PC-9 (cell line): ENCODE measurements at regions not wholly inside any gene's neighbourhood (a gene's known extent, or its start where the extent isn't known, plus 50 kb on each side); places are given as distances from the start of the nearest gene placed in this dataset.

ENCODE experiments used
- BruUV-seq: library from RNA; stranded (reverse); fragments of 400-500 nt; replicated peaks from 2 replicates; lab custom pipeline; 2021; lab: Mats Ljungman, UMichigan
- CTCF ChIA-PET: fragments of 300-600 bp; sonication (Branson Sonifier 250); formaldehyde crosslinking; loops from one replicate; lab custom pipeline; 2022; ENCODE audit warnings: antibody characterized with exemption; lab: Charles Lee
- POLR2A ChIA-PET: fragments of 300-600 bp; sonication (Branson Sonifier 250); formaldehyde crosslinking; loops from one replicate; lab custom pipeline; 2022; ENCODE audit warnings: antibody characterized with exemption; ENCODE audit not compliant: unreplicated experiment; lab: Charles Lee
- DNase-seq, 2 experiments: peaks; one replicate each; pipeline versions ENCODE4 v3.0.0 to v3.0.0-alpha.2; 2015 to 2022; ENCODE audit warnings: mixed read lengths in 1 of 2
- H2AFZ ChIP-seq: fragments of 200-600 bp; sonication (generic); 2 replicates; pipeline ENCODE4 v1.8.1; 2017; ENCODE audit warnings: antibody characterized with exemption
- H3F3A ChIP-seq: fragments of 200-600 bp; sonication (generic); 2 replicates; pipeline ENCODE4 v1.8.1; 2017; ENCODE audit warnings: antibody characterized with exemption, mild to moderate bottlenecking, low read depth; ENCODE audit not compliant: insufficient read depth
- H3K27ac ChIP-seq: fragments of 200-600 bp; sonication (generic); 2 replicates; pipeline ENCODE4 v1.6.1; 2016; ENCODE audit warnings: mixed run types
- H3K27me3 ChIP-seq: fragments of 200-600 bp; sonication (generic); 2 replicates; pipeline ENCODE4 v1.6.1; 2016; ENCODE audit warnings: low read depth, mixed run types; ENCODE audit not compliant: insufficient read depth
- H3K36me3 ChIP-seq: fragments of 200-600 bp; sonication (generic); 2 replicates; pipeline ENCODE4 v1.6.1; 2016; ENCODE audit warnings: low read depth, mixed run types
- H3K4me1 ChIP-seq: fragments of 200-600 bp; sonication (generic); replicated peaks from 2 replicates; pipeline ENCODE4 v1.6.1; 2016; ENCODE audit warnings: mixed run types; ENCODE audit not compliant: insufficient read depth
- H3K4me2 ChIP-seq: fragments of 200-600 bp; sonication (generic); 2 replicates; pipeline ENCODE4 v1.6.1; 2017; ENCODE audit warnings: mixed run types
- H3K4me3 ChIP-seq: fragments of 200-600 bp; sonication (generic); 2 replicates; pipeline ENCODE4 v1.6.1; 2016; ENCODE audit warnings: mixed run types
- H3K79me2 ChIP-seq: fragments of 200-600 bp; sonication (generic); 2 replicates; pipeline ENCODE4 v1.6.1; 2017; ENCODE audit warnings: low read depth, mixed run types
- H3K9me2 ChIP-seq: fragments of 200-600 bp; sonication (generic); 2 replicates; pipeline ENCODE4 v1.8.1; 2017; ENCODE audit warnings: mild to moderate bottlenecking; ENCODE audit not compliant: insufficient read depth
- H3K9me3 ChIP-seq: fragments of 200-600 bp; sonication (generic); 2 replicates; pipeline ENCODE4 v1.8.1; 2016; ENCODE audit warnings: low read depth; ENCODE audit not compliant: insufficient read depth
- H4K20me1 ChIP-seq: fragments of 200-600 bp; sonication (generic); 2 replicates; pipeline ENCODE4 v1.8.1; 2017; ENCODE audit not compliant: insufficient read depth
- CTCF ChIP-seq: fragments of 200-600 bp; sonication (generic); conservative IDR thresholded peaks from 2 replicates; pipeline ENCODE4 v1.6.1; 2017; ENCODE audit warnings: mixed run types, antibody characterized with exemption, mild to moderate bottlenecking, moderate library complexity
- EZH2 ChIP-seq: fragments of 200-600 bp; sonication (generic); IDR thresholded peaks from 2 replicates; pipeline ENCODE4 v1.8.0; 2017; ENCODE audit warnings: antibody characterized with exemption, low read depth
- intact Hi-C: fragments of 100-400 bp; cut with micrococcal nuclease; formaldehyde crosslinking; loops from one replicate; pipeline ENCODE4 v1.10.0; 2022; ENCODE audit not compliant: unreplicated experiment

DNA sequence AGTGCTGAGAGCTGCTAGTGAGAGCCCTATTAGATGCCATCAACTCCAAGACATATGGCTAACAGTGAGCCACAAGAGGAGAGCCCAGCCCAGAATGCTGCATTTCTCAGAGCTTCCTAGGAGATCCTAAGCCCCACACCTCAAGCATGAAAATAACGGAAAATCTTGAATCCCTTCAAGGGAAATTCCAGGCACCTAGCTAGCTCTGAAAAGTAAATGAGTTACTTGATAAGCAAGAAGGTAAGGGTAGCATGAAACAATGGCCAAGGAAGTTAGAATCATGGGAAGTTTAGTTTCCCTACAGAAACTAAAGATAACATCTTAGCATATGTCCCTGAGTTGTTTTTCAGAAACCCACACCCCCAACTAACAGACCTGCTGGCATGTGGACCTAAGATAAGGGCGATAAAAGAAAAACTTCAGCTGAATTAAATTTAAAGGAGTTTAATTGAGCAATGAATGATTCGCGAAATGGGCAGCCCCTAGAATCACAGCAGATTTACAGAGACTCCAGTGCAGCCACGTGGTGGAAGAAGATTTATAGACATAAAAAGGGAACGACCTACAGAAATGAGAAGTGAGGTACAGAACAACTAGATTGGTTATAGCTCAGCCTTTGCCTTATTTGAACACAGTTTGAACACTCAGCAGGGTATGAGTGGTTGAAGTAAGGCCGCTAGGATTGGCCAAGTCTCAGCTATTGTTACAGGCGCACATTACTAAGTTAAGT is 301.3 kb upstream of the DACH1 start:
- Histone ChIP-seq H3K4me3 (no peak overlapping the region), H3K9me2 (no peaks in the 10 kb centered on the region), H3K79me2 (no peaks in the 10 kb centered on the region), H3K27me3 (no peaks in the 10 kb centered on the region), H4K20me1 (no peaks in the 10 kb centered on the region), H3K27ac (no peak overlapping the region), H3K36me3 (no peaks in the 10 kb centered on the region), H3K9me3 (no peaks in the 10 kb centered on the region), H3F3A (no peaks in the 10 kb centered on the region), H2AFZ (no peak overlapping the region), H3K4me2 (no peak overlapping the region), H3K4me1 (no peaks in the 10 kb centered on the region; the same call in 1 of the 2 replicates)
- DNase-seq, result no peak
- intact Hi-C loops, result no loop called here
- ChIA-PET CTCF (no interaction called here), POLR2A (no interaction called here)
- TF ChIP-seq CTCF, result no peak
- no peak for TF ChIP-seq EZH2
- no TSS peak for BruUV-seq

- Histone ChIP-seq H3K4me1 (no peaks in the 10 kb centered on the region; the same call in 1 of the 2 replicates), H3K4me3 (no peak overlapping the region), H4K20me1 (no peaks in the 10 kb centered on the region), H3K9me3 (no peaks in the 10 kb centered on the region), H3F3A (no peaks in the 10 kb centered on the region), H3K4me2 (0 out of 2 replicates have a peak overlapping the region, but pooled peaks have one; percentile 38), H3K36me3 (no peaks in the 10 kb centered on the region), H3K9me2 (no peaks in the 10 kb centered on the region), H3K27ac (peak overlapping the region; percentile 56), H3K27me3 (no peaks in the 10 kb centered on the region), H3K79me2 (no peaks in the 10 kb centered on the region), H2AFZ (no peak overlapping the region; the same call in 1 of the 2 replicates)
- no TSS peak for BruUV-seq
- CTCF ChIA-PET, result interaction anchor here (0.6 kb wide), 1 partner anchor 1918 kb away, joined by 3 read pairs; no protein-coding TSS in a partner anchor
- DNase-seq, result no peak
- POLR2A ChIA-PET, result interaction anchor here (0.7 kb wide), 1 partner anchor 14 kb away, joined by 3 read pairs; no protein-coding TSS in a partner anchor
- intact Hi-C loops, result no loop called here
- no peak for TF ChIP-seq CTCF
- no peak for TF ChIP-seq EZH2
Measured at GRCh38 chr13:72166102-72166650, 299.2 kb upstream of the DACH1 start.

GRCh38 chr13:72165276-72165675 is 298.3 kb upstream of the DACH1 start:
- Histone ChIP-seq H4K20me1 (no peaks in the 10 kb centered on the region), H3K9me3 (no peaks in the 10 kb centered on the region), H3K36me3 (no peaks in the 10 kb centered on the region), H3F3A (no peaks in the 10 kb centered on the region), H3K4me2 (no peak overlapping the region), H3K79me2 (no peaks in the 10 kb centered on the region), H3K4me3 (no peak overlapping the region), H3K9me2 (no peaks in the 10 kb centered on the region), H3K27me3 (no peaks in the 10 kb centered on the region), H3K4me1 (no peaks in the 10 kb centered on the region; the same call in 1 of the 2 replicates), H2AFZ (no peak overlapping the region), H3K27ac (no peak overlapping the region)
- intact Hi-C loops, result no loop called here
- TF ChIP-seq CTCF, result no peak
- no peak for TF ChIP-seq EZH2
- DNase-seq, result no peak
- POLR2A ChIA-PET, result no interaction called here
- CTCF ChIA-PET, result no interaction called here
- BruUV-seq, result no TSS peak
